ENCODE measurements at regions not wholly inside any gene's neighbourhood (a gene's known extent, or its start where the extent isn't known, plus 50 kb on each side); places are given as distances from the start of the nearest gene placed in this dataset.

GRCh38 chr13:65034266-65034665 lies 2195.9 kb downstream of the PCDH9 start:
- Histone ChIP-seq H4K91ac (ENCODE audit: insufficient read length, low read depth, low read length) (no peak overlapping the region), H3K27me3 (ENCODE audit: insufficient read depth, low read length) (no peaks in the 10 kb centered on the region), H4K8ac (replicated peaks; ENCODE audit: insufficient read length, low read depth, low read length) (no peak overlapping the region), H2AK5ac (ENCODE audit: insufficient read length, low read length) (no peak overlapping the region), H2BK12ac (ENCODE audit: insufficient read length, low read depth, low read length) (no peak overlapping the region), H3K14ac (ENCODE audit: insufficient read depth, low read length) (no peak overlapping the region), H3T11ph (ENCODE audit: low read length) (no peak overlapping the region), H3K4me1 (ENCODE audit: insufficient read depth, low read length) (no peaks in the 10 kb centered on the region), H2BK120ac (ENCODE audit: low read depth, low read length, poor library complexity, severe bottlenecking) (no peak overlapping the region), H4K20me1 (ENCODE audit: control insufficient read depth, insufficient read depth, insufficient read length) (no peaks in the 10 kb centered on the region), H4K5ac (ENCODE audit: insufficient read length, low read depth, low read length) (no peak overlapping the region), H3K79me2 (ENCODE audit: insufficient read depth, low read length) (no peaks in the 10 kb centered on the region), H2BK5ac (ENCODE audit: insufficient read length, low read length) (no peak overlapping the region), H3K23me2 (ENCODE audit: insufficient read length, low read depth, low read length, poor library complexity, severe bottlenecking) (no peaks in the 10 kb centered on the region), H3K9ac (ENCODE audit: extremely low read depth, insufficient read length, low read length) (no peak overlapping the region), H2BK15ac (ENCODE audit: low read depth, low read length) (no peak overlapping the region), H2BK20ac (ENCODE audit: low read depth, low read length, poor library complexity, severe bottlenecking) (no peak overlapping the region), H3K27ac (ENCODE audit: insufficient read length, low read depth, low read length) (no peak overlapping the region), H2AFZ (ENCODE audit: low read length) (no peak overlapping the region), H3K4me2 (ENCODE audit: insufficient read depth, insufficient read length, low read length) (no peak overlapping the region), H3K9me3 (ENCODE audit: control insufficient read depth, low read depth, low read length) (no peaks in the 10 kb centered on the region), H3K79me1 (ENCODE audit: insufficient read depth, low read depth, low read length, poor library complexity, severe bottlenecking) (no peaks in the 10 kb centered on the region), H3K56ac (ENCODE audit: insufficient read length, low read depth, low read length) (no peak overlapping the region), H3K4ac (ENCODE audit: low read depth, low read length) (no peak overlapping the region), H3K23ac (ENCODE audit: insufficient read length, low read depth, low read length) (no peak overlapping the region), H3K18ac (ENCODE audit: insufficient read length, low read depth, low read length) (no peak overlapping the region)
- Mint-ChIP-seq H3K4me1 (no peaks in the 10 kb centered on the region), H3K27me3 (ENCODE audit: low read depth) (no peaks in the 10 kb centered on the region; the same call in 1 of the 2 replicates), H3K9me3 (peaks cover 0 to 3% of the 10 kb centered on the region in 2 experiments; a peak in 1 of 5 replicates), H3K4me3 (no peak overlapping the region), H3K36me3 (ENCODE audit: insufficient read depth in 1 of 3, low read depth in 3 of 3) (peaks cover 0 to 3% (median 0%) of the 10 kb centered on the region in 3 experiments; a peak in 2 of 7 replicates), H3K27ac (no peak overlapping the region)
- no peak for TF ChIP-seq CTCF (conservative IDR thresholded peaks at IDR 0.05)
- no CpG with 5 or more reads among the region's 22 CpGs for WGBS (ENCODE audit: extremely low coverage, insufficient read length, low lambda C conversion rate)
- peak; percentile 26 for DNase-seq
